Inferior parietal cortex (tissue), 1 donor: ENCODE measurements at regions not wholly inside any gene's neighbourhood (a gene's known extent, or its start where the extent isn't known, plus 50 kb on each side); places are given as distances from the start of the nearest gene placed in this dataset.
"Not testable (repeated sequence)": the region's sequence is repeated elsewhere in the genome, so short reads cannot be mapped to it uniquely, and the experiment has no call there.

ENCODE experiments used
- DNase-seq: peaks from one replicate; pipeline ENCODE4 v3.0.0-alpha.2; 2016; ENCODE audit errors: extremely low spot score

DNA sequence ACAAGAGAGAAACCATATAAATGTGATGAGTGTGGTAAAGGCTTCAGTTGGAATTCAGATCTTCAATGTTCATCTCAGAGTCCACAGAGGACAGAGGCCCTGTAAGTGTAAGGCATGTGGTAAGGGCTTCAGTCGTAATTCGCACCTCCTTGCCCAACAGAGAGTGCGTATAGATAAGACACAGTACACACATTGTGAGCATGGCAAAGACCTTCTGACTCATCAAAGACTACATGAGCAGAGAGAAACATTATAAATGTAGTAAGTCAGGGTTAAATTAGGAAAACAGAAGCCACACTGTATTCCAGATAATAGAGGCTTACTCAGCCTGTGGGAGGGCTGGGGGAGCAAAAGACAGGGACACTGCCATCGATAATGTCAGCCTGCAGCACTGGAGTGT lies 98.1 kb upstream of the GPR39 start:
- not testable (repeated sequence) for DNase-seq

GRCh38 chr2:132324005-132324404 lies 92.6 kb upstream of the GPR39 start:
- DNase-seq = not testable (repeated sequence)

- not testable (repeated sequence) for DNase-seq
These were observed 84.1 kb upstream of the GPR39 start for GRCh38 chr2:132332345-132333033.

- DNase-seq = not testable (repeated sequence)
These were observed 79.5 kb upstream of the GPR39 start for GRCh38 chr2:132337135-132337534.

- not testable (repeated sequence) for DNase-seq
These were observed 78.8 kb upstream of the GPR39 start for GRCh38 chr2:132337844-132338243.

GRCh38 chr2:132347041-132347780 lies 69.4 kb upstream of the GPR39 start:
- peak; percentile 89 for DNase-seq

- peak; percentile 74 for DNase-seq
These were observed 67.4 kb upstream of the GPR39 start for GRCh38 chr2:132349092-132349687.

GRCh38 chr2:132351668-132352067 lies 64.9 kb upstream of the GPR39 start:
- not testable (repeated sequence) for DNase-seq

GRCh38 chr2:132352481-132353001 lies 64.1 kb upstream of the GPR39 start:
- DNase-seq = peak; percentile 69

DNA sequence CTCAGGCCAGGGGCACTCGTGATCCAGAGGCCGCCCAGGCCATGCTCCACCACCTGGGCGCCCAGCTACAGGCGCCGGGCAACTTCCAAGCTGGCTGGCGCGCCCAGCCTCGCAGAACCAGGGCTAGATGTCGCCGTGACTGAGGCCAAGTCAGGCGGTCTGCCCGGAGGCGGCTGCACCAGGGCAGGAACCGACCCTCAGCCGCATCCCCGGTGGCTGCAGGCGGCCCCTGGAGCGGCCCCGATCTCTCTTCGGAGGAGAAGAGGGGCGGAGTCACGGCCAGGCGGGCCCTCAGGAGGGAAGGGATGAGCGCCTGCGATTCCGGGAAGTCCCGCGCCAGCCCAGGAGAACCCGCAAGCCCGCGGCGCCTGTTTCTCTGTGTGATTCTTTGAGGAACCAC lies 63.2 kb upstream of the GPR39 start:
- peak; percentile 37 for DNase-seq

DNA sequence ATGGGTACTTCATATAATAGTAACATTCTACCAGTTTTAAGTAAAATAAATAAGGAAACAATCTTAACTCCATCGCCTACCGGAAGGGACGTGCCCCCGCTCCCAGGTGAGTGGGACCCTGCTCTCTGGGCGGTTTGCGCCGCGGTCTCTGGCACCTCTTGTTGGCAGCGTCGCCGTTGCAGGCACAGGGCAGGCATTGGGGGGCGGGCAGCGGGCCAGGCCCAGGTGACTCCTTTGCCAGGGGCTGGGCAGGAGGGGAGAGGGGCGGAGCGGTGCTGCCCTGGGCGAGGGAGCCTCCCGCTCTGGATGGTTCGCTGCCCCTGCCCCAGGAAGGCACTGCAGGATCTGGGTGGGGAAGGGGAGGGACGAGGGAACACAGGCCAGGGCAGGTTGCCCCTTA lies 55.6 kb upstream of the GPR39 start:
- DNase-seq = not testable (repeated sequence)

GRCh38 chr2:132361498-132361897 lies 55.1 kb upstream of the GPR39 start:
- DNase-seq = not testable (repeated sequence)

GRCh38 chr2:132363352-132363751 lies 53.3 kb upstream of the GPR39 start:
- not testable (repeated sequence) for DNase-seq

DNA sequence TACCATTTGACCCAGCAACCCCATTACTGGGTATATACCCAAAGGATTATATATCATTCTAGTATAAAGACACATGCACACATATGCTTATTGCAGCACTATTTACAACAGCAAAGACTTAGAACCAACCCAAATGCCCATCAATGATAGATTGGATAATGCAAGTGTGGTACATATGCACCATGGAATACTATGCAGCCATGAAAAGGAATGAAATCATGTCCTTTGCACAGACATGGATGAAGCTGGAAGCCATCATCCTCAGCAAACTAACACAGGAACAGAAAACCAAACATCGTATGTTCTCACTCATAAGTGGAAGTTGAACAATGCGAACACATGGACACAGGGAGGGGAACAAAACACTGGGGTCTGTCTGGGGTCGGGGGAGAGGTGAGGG lies 50.6 kb upstream of the GPR39 start:
- not testable (repeated sequence) for DNase-seq

DNA sequence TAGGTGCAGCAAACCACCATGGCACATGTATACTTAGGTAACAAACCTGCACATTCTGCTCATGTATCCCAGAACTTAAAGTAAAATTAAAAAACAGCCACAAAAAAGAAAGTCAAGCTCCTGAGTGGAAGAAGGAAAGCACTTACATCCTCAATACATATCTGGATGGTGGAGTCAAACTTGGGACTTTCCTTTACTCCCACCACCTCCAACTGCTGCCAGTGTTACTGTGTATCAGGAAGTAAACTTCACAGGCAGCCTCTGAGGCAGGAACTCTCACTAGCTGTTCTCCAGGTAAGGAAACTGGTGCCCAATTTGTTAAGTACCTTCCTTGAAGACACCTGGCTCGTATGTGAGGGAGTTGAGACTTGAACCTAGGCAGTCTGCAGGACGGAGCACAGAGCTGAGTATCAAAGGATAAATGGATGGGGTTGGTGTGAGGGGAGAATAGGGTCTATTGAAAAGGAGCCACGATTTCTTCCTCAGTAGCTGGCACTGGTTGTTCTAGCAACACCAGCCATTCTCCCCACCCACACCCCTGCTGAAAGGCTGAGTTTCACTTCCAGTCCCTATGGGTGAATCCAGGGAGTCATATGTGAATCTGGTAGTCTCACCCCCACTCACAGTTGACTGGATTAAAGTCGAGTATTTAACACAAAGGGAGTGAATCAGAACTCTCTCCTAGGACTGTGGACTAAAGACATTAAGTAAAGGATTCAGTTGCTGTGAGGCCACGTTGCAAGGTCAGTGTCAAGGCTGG lies 50.0 kb upstream of the GPR39 start:
- DNase-seq = no peak
